GM12878 (cell line): ENCODE measurements at regions not wholly inside any gene's neighbourhood (a gene's known extent, or its start where the extent isn't known, plus 50 kb on each side); places are given as distances from the start of the nearest gene placed in this dataset.

Experiments used
- ATAC-seq: fragments of 200-7000 bp; cut with Tn5 transposase; 3 replicates; pipeline ENCODE4 v1.9.1; 2020; ENCODE audit warnings: mild to moderate bottlenecking, moderate library complexity
- BruUV-seq: library from RNA; stranded (reverse); fragments of 400-500 nt; replicated peaks from 2 replicates; lab custom pipeline; 2021; lab: Mats Ljungman, UMichigan
- CTCF ChIA-PET: fragments of 300-600 bp; sonication (Branson Sonifier 250); formaldehyde crosslinking; extraction: SDS; loops from one replicate; lab custom pipeline; 2021; ENCODE audit warnings: inconsistent platforms; lab: Yijun Ruan, JAX
- POLR2A ChIA-PET: fragments of 350-600 bp; formaldehyde crosslinking; extraction: SDS; loops from one replicate; lab custom pipeline; 2021; ENCODE audit warnings: inconsistent platforms; lab: Charles Lee
- RAD21 ChIA-PET: fragments of 300-600 bp; sonication (Branson Sonifier 250); formaldehyde crosslinking; loops from one replicate; lab custom pipeline; 2023; ENCODE audit warnings: antibody characterized with exemption; ENCODE audit not compliant: unreplicated experiment; lab: Charles Lee
- SMC1A ChIA-PET: fragments of 300-600 bp; sonication (Branson Sonifier 250); formaldehyde crosslinking; loops from one replicate; lab custom pipeline; 2023; ENCODE audit not compliant: unreplicated experiment, uncharacterized antibody; lab: Charles Lee
- DNase-seq: peaks from one replicate; pipeline ENCODE4 v3.0.0-alpha.2; 2011; ENCODE audit warnings: low read depth, low spot score
- FAIRE-seq: peaks from 3 replicates; lab custom pipeline; 2011; peaks lifted over from hg19 to GRCh38; lab: Jason Lieb, UNC
- H2AFZ ChIP-seq: 2 replicates; pipeline ENCODE4 v1.6.0; 2011; ENCODE audit warnings: low read depth, low read length, control low read depth; ENCODE audit not compliant: control insufficient read depth
- H3K27ac ChIP-seq: 2 replicates; pipeline ENCODE4 v1.5.1; 2011; ENCODE audit warnings: control low read depth; ENCODE audit not compliant: control insufficient read depth, insufficient read depth
- H3K27me3 ChIP-seq, 2 experiments: replicated peaks in 1 of 2; 2 replicates each; pipeline versions ENCODE4 v1.6.0 to v1.6.1; 2011; ENCODE audit warnings: low read length in 1 of 2; ENCODE audit not compliant: control insufficient read depth in 2 of 2, insufficient read depth in 2 of 2
- H3K36me3 ChIP-seq, 2 experiments: 2 replicates each; pipeline ENCODE4 v1.5.1; 2011; ENCODE audit warnings: low read length in 1 of 2; ENCODE audit not compliant: control insufficient read depth in 2 of 2, insufficient read depth in 2 of 2
- H3K4me1 ChIP-seq: 2 replicates; pipeline ENCODE4 v1.6.1; 2011; ENCODE audit warnings: mild to moderate bottlenecking, low read length, moderate library complexity, mixed read lengths; ENCODE audit not compliant: control insufficient read depth, insufficient read depth
- H3K4me2 ChIP-seq: 2 replicates; pipeline ENCODE4 v1.6.0; 2011; ENCODE audit warnings: control low read depth; ENCODE audit not compliant: control insufficient read depth, insufficient read depth
- H3K4me3 ChIP-seq: fragments of 200-600 bp; sonication (generic); 2 replicates; pipeline ENCODE4 v1.5.1; 2016
- H3K79me2 ChIP-seq: 2 replicates; pipeline ENCODE4 v1.6.0; 2011; ENCODE audit warnings: low read length; ENCODE audit not compliant: control insufficient read depth, insufficient read depth
- H3K9ac ChIP-seq: 2 replicates; pipeline ENCODE4 v1.8.0; 2011; ENCODE audit warnings: low read length, control low read depth, mixed read lengths; ENCODE audit not compliant: control insufficient read depth, insufficient read depth
- H3K9me3 ChIP-seq: replicated peaks from 3 replicates; pipeline ENCODE4 v1.5.1; 2011; ENCODE audit warnings: mild to moderate bottlenecking, low read length; ENCODE audit not compliant: control insufficient read depth, insufficient read depth
- H4K20me1 ChIP-seq: 2 replicates; pipeline ENCODE4 v1.6.0; 2011; ENCODE audit not compliant: control insufficient read depth, insufficient read depth
- CEBPZ ChIP-seq: fragments of 150-350 bp; IDR thresholded peaks from 2 replicates; pipeline ENCODE4 v1.6.1; 2016; ENCODE audit warnings: low read depth, low read length
- CHD2 ChIP-seq: IDR thresholded peaks from 2 replicates; pipeline ENCODE4 v1.6.1; 2011; ENCODE audit warnings: low read depth, low read length, improper control_type of control experiment, borderline replicate concordance
- GABPA ChIP-seq: IDR thresholded peaks from 2 replicates; pipeline ENCODE4 v1.6.1; 2014; ENCODE audit warnings: antibody characterized with exemption, low read depth, mild to moderate bottlenecking, inconsistent platforms
- MTA2 ChIP-seq: fragments of 450-650 bp; IDR thresholded peaks from 2 replicates; pipeline ENCODE4 v1.6.1; 2016; ENCODE audit warnings: low read depth, mild to moderate bottlenecking, moderate library complexity
- MTA3 ChIP-seq: IDR thresholded peaks from 2 replicates; pipeline ENCODE4 v1.6.1; 2012; ENCODE audit warnings: low read length, inconsistent platforms, borderline replicate concordance
- MYB ChIP-seq: fragments of 150-350 bp; IDR thresholded peaks from 2 replicates; pipeline ENCODE4 v1.6.1; 2014; ENCODE audit warnings: mild to moderate bottlenecking, low read depth, low read length, borderline replicate concordance
- PBX3 ChIP-seq: IDR thresholded peaks from 2 replicates; pipeline ENCODE4 v1.6.1; 2011; ENCODE audit warnings: mild to moderate bottlenecking, low read depth, low read length, moderate library complexity; ENCODE audit not compliant: insufficient replicate concordance
- POLR2AphosphoS5 ChIP-seq: IDR thresholded peaks from 2 replicates; pipeline ENCODE4 v1.6.1; 2011; ENCODE audit warnings: mild to moderate bottlenecking, low read length, inconsistent platforms
- RB1 ChIP-seq: fragments of 450-650 bp; formaldehyde crosslinking; IDR thresholded peaks from 2 replicates; pipeline ENCODE4 v1.6.1; 2017; ENCODE audit warnings: mild to moderate bottlenecking, borderline replicate concordance
- SMARCA5 ChIP-seq: fragments of 450-650 bp; IDR thresholded peaks from 2 replicates; pipeline ENCODE4 v1.6.1; 2017; ENCODE audit warnings: mild to moderate bottlenecking
- SREBF1 ChIP-seq: IDR thresholded peaks from 2 replicates; pipeline ENCODE4 v1.6.1; 2012; ENCODE audit warnings: mild to moderate bottlenecking, low read length
- TBL1XR1 ChIP-seq: IDR thresholded peaks from 2 replicates; pipeline ENCODE4 v1.6.1; 2012; ENCODE audit warnings: low read depth, low read length, improper control_type of control experiment
- TCF12 ChIP-seq: IDR thresholded peaks from 2 replicates; pipeline ENCODE4 v1.6.1; 2011; ENCODE audit warnings: low read depth, mild to moderate bottlenecking, low read length
- YY1 ChIP-seq: IDR thresholded peaks from 2 replicates; pipeline ENCODE4 v1.6.1; 2011; ENCODE audit warnings: low read depth, mild to moderate bottlenecking, low read length
- ZZZ3 ChIP-seq: IDR thresholded peaks from 2 replicates; pipeline ENCODE4 v1.6.1; 2011; ENCODE audit warnings: low read depth; ENCODE audit not compliant: control insufficient read depth, insufficient read length
- WGBS: methylation state at CpG from one replicate; pipeline ENCODE4 v1.1.6; 2016; ENCODE audit warnings: low lambda C conversion rate; ENCODE audit not compliant: insufficient replicate concordance, insufficient coverage; ENCODE audit errors: missing lambda C conversion rate; 5-methylcytosine and 5-hydroxymethylcytosine counted together
- in situ Hi-C: fragments of 300-500 bp; cut with MboI; formaldehyde crosslinking; loops from 9 replicates; pipeline ENCODE4 v1.14.3; 2018; ENCODE audit warnings: mixed read lengths
- intact Hi-C: fragments of 100-400 bp; cut with micrococcal nuclease; formaldehyde crosslinking; loops from one replicate; pipeline ENCODE4 v1.14.2; 2022; ENCODE audit not compliant: unreplicated experiment
- TF ChIP-seq, protein P1 (sequence below): fragments of 450-650 bp; IDR thresholded peaks from 2 replicates; pipeline ENCODE4 v1.6.1; 2018; ENCODE audit warnings: borderline replicate concordance, mild to moderate bottlenecking; ENCODE audit not compliant: partially characterized antibody

GRCh38 chr13:39167018-39167417 is 128.8 kb downstream of the NHLRC3 start:
- in situ Hi-C loops = no loop called here
- POLR2A ChIA-PET = no interaction called here

More at GRCh38 chr13:39167018-39167417, 128.8 kb downstream of the NHLRC3 start:
- Histone ChIP-seq H3K9ac (no peak overlapping the region), H3K36me3 (no peaks in the 10 kb centered on the region), H3K4me2 (no peak overlapping the region), H3K9me3 (no peaks in the 10 kb centered on the region), H2AFZ (no peak overlapping the region), H3K27ac (no peak overlapping the region), H3K4me1 (no peaks in the 10 kb centered on the region), H4K20me1 (no peaks in the 10 kb centered on the region), H3K27me3 (peaks cover 0 to 3% of the 10 kb centered on the region in 2 experiments; a peak in 1 of 4 replicates), H3K79me2 (no peaks in the 10 kb centered on the region), H3K4me3 (no peak overlapping the region)
- ChIA-PET CTCF (no interaction called here), SMC1A (no interaction called here), RAD21 (no interaction called here)
- no TSS peak for BruUV-seq
- TF ChIP-seq YY1 (no peak), MTA2 (no peak), CEBPZ (no peak), PBX3 (no peak), SMARCA5 (no peak), POLR2AphosphoS5 (no peak), CHD2 (no peak), TCF12 (no peak), RB1 (no peak), SREBF1 (no peak), MTA3 (no peak), GABPA (no peak), ZZZ3 (no peak), TBL1XR1 (no peak), MYB (no peak)
- TF ChIP-seq, protein P1, sequence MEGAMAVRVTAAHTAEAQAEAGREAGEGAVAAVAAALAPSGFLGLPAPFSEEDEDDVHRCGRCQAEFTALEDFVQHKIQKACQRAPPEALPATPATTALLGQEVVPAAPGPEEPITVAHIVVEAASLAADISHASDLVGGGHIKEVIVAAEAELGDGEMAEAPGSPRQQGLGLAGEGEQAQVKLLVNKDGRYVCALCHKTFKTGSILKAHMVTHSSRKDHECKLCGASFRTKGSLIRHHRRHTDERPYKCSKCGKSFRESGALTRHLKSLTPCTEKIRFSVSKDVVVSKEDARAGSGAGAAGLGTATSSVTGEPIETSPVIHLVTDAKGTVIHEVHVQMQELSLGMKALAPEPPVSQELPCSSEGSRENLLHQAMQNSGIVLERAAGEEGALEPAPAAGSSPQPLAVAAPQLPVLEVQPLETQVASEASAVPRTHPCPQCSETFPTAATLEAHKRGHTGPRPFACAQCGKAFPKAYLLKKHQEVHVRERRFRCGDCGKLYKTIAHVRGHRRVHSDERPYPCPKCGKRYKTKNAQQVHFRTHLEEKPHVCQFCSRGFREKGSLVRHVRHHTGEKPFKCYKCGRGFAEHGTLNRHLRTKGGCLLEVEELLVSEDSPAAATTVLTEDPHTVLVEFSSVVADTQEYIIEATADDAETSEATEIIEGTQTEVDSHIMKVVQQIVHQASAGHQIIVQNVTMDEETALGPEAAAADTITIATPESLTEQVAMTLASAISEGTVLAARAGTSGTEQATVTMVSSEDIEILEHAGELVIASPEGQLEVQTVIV = no peak
- 60% methylated on average over 3 of the region's 3 CpGs for WGBS
- no peak for DNase-seq
- no peak for FAIRE-seq
- intact Hi-C loops = no loop called here
- no peak for ATAC-seq
